ENCODE measurements at regions not wholly inside any gene's neighbourhood (a gene's known extent, or its start where the extent isn't known, plus 50 kb on each side); places are given as distances from the start of the nearest gene placed in this dataset.

DNA sequence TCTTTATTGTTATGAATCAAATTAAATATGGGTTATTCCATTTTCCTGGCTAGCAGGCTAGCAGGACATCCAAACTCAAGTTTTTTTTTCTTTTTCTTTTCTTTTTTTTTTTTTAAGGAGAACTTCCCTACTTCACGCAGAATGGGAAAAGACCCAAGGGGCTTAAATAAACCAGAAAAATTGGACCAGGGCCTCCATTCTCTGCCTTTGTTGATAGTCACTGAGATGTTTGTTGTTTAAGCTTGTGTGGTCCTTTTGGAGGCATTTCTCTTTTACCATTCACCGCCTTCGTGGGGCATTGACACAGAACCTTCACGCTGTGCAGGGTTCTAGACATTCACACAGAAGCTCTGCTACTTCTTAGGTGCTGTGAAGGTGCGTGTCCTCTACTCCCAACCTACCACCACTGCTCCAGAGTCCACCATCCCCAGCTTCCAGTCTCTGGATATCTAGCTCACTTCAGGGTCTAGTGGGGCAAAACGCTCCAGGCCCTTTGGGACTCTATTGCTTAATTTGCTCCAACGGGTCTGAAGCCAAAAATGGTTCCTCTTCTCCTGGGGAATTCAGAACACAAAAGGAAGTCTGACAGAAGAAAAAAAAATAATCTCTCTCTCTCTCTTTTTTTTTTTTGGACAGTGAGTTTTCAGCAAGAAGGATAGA, 301.3 kb downstream of the AEBP2 start:
- peak overlapping the region in 1 of 4 donors; percentile 28 for H3K27ac ChIP-seq
- H3K4me3 ChIP-seq: no peak overlapping the region
- DNase-seq: no peak
- no peak for TF ChIP-seq CTCF (IDR thresholded peaks at IDR 0.05)
- TF ChIP-seq POLR2A (IDR thresholded peaks at IDR 0.05): no peak
- H3K4me1 ChIP-seq: no peaks in the 10 kb centered on the region
- H3K9me3 ChIP-seq: no peaks in the 10 kb centered on the region
- H3K36me3 ChIP-seq: no peaks in the 10 kb centered on the region
- no peaks in the 10 kb centered on the region for H3K27me3 ChIP-seq

- Histone ChIP-seq H3K4me3 (no peak overlapping the region), H3K36me3 (no peaks in the 10 kb centered on the region), H3K4me1 (no peaks in the 10 kb centered on the region), H3K27me3 (no peaks in the 10 kb centered on the region), H3K27ac (no peak overlapping the region), H3K9me3 (no peaks in the 10 kb centered on the region)
- no peak for DNase-seq
- no peak for TF ChIP-seq POLR2A (IDR thresholded peaks at IDR 0.05)
- no peak for TF ChIP-seq CTCF (IDR thresholded peaks at IDR 0.05)
These were observed 301.8 kb downstream of the AEBP2 start for GRCh38 chr12:19741132-19741489.

GRCh38 chr12:19744705-19745218, 305.5 kb downstream of the AEBP2 start:
- DNase-seq: no peak
- Histone ChIP-seq H3K9me3 (peaks cover 0 to 2% (median 0%) of the 10 kb centered on the region in 4 donors), H3K27me3 (no peaks in the 10 kb centered on the region), H3K4me3 (no peak overlapping the region), H3K4me1 (no peaks in the 10 kb centered on the region), H3K36me3 (no peaks in the 10 kb centered on the region), H3K27ac (no peak overlapping the region)
- TF ChIP-seq POLR2A (IDR thresholded peaks at IDR 0.05) (no peak), CTCF (IDR thresholded peaks at IDR 0.05) (no peak)

DNA sequence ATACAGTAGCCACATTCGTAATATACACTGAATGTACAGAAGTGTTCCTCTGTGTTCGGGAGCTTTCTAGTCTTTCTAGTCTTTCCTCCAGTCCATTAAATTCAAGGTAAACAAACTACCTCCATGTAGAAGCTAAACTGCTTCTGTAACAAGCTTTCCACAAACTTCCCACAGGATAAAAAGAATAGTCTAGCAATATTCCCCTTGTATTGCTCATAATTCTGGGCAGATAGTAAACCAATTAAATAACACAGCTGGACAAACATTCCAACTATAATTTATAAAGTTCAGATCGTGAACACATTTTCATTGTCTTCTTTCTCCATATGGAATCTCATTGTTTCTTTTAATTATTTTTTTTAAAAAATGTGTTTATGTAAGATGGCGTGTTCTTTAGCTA, 307.2 kb downstream of the AEBP2 start:
- no peak for DNase-seq
- Histone ChIP-seq H3K4me3 (no peak overlapping the region), H3K4me1 (no peaks in the 10 kb centered on the region), H3K9me3 (peaks cover 0 to 2% (median 0%) of the 10 kb centered on the region in 4 donors), H3K36me3 (no peaks in the 10 kb centered on the region), H3K27me3 (no peaks in the 10 kb centered on the region), H3K27ac (no peak overlapping the region)
- no peak for TF ChIP-seq POLR2A (IDR thresholded peaks at IDR 0.05)
- no peak for TF ChIP-seq CTCF (IDR thresholded peaks at IDR 0.05)

DNA sequence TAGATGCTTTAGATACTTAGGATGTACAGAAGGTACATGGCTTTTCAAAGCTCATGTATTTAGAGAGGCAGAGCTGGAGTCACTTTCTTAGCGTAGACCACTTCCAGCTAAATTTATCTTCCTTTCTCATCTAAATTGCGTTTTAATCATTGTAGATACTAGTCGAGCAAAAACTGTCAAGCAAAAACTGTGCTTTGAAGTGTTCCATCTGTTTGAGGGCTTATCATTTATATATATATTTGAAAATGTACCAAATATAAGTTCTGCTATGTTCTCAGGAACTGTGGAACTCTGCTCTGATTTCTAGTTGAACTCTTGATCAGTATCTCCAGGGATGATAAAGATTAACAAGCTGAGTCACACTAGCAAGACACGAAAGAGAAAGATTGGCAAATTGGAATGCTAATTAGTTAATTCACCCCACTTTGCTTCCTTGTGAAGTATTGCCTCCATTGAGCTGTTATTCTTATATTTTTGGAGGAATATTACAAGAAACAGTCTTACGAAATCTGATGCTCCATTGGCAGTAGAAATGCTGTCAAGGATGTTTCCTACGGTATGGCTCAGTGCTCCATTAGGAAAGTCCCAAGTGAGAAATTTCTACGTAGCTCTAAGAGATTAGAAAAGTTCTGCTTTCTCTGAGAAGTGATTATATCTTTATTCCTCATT, 310.7 kb downstream of the AEBP2 start:
- Histone ChIP-seq H3K36me3 (no peaks in the 10 kb centered on the region), H3K4me3 (no peak overlapping the region), H3K27me3 (no peaks in the 10 kb centered on the region), H3K4me1 (no peaks in the 10 kb centered on the region), H3K9me3 (peaks cover 0 to 2% (median 0%) of the 10 kb centered on the region in 4 donors), H3K27ac (no peak overlapping the region)
- TF ChIP-seq CTCF (IDR thresholded peaks at IDR 0.05) (no peak), POLR2A (IDR thresholded peaks at IDR 0.05) (no peak)
- no peak for DNase-seq

Measured in Peyer's patch (tissue), 4 donors.